HCT116 (cell line): ENCODE measurements at regions not wholly inside any gene's neighbourhood (a gene's known extent, or its start where the extent isn't known, plus 50 kb on each side); places are given as distances from the start of the nearest gene placed in this dataset.

Experiments used
- ATAC-seq: fragments of 200-7000 bp; cut with Tn5 transposase; 2 replicates; pipeline ENCODE4 v1.9.1; 2020; ENCODE audit warnings: mild to moderate bottlenecking, moderate library complexity
- BruUV-seq: library from RNA; stranded (reverse); fragments of 400-500 nt; replicated peaks from 2 replicates; lab custom pipeline; 2021; lab: Mats Ljungman, UMichigan
- CTCF ChIA-PET: fragments of 300-600 bp; sonication (Branson Sonifier 250); formaldehyde crosslinking; loops from one replicate; lab custom pipeline; 2021; ENCODE audit warnings: antibody characterized with exemption; lab: Charles Lee
- POLR2A ChIA-PET: fragments of 300-600, 350-600 bp; sonication (Branson Sonifier 250); formaldehyde crosslinking; loops from one replicate; lab custom pipeline; 2021; ENCODE audit warnings: antibody characterized with exemption; lab: Charles Lee
- RAD21 ChIA-PET, 2 experiments: fragments of 300-600 bp; sonication (Branson Sonifier 250); formaldehyde crosslinking; loops; one replicate each; lab custom pipeline; 2023; ENCODE audit warnings: low total read pairs in 2 of 2; ENCODE audit not compliant: uncharacterized antibody in 2 of 2, unreplicated experiment in 2 of 2, low non-redundant PET in 1 of 2; lab: Charles Lee
- DNase-seq: peaks from one replicate; pipeline ENCODE4 v3.0.0-alpha.2; 2010; ENCODE audit warnings: low read depth, low spot score
- H2AFZ ChIP-seq: fragments of 200-600 bp; shearing (Covaris generic), sonication (generic); 2 replicates; pipeline ENCODE4 v1.6.1; 2017; ENCODE audit warnings: low read depth, mixed run types, mixed read lengths, antibody characterized with exemption, low read length; ENCODE audit not compliant: poor library complexity, severe bottlenecking
- H3K27ac ChIP-seq: 2 replicates; pipeline ENCODE4 v1.5.1; 2012; ENCODE audit warnings: low read depth, low read length
- H3K27me3 ChIP-seq: fragments of 200-600 bp; sonication (generic); 2 replicates; pipeline ENCODE4 v1.6.1; 2016; ENCODE audit warnings: mixed run types, low read length, mixed read lengths; ENCODE audit not compliant: insufficient read depth
- H3K36me3 ChIP-seq, 2 experiments: fragments of 200-500 bp in 1 of 2; fragments of 200-600 bp in 1 of 2; sonication (Bioruptor generic) in 1 of 2; sonication (generic) in 1 of 2; 2 replicates each; pipeline versions ENCODE4 v1.5.1 to v1.6.1; 2014 to 2016; ENCODE audit warnings: low read length in 2 of 2, inconsistent platforms in 1 of 2, mixed read lengths in 1 of 2, mixed run types in 1 of 2; ENCODE audit not compliant: insufficient read depth in 2 of 2, control insufficient read depth in 1 of 2
- H3K4me1 ChIP-seq, 2 experiments: fragments of 200-600 bp in 1 of 2; sonication (generic) in 1 of 2; 2 replicates each; pipeline versions ENCODE4 v1.5.1 to v1.6.1; 2012 to 2017; ENCODE audit warnings: low read length in 2 of 2, inconsistent platforms in 1 of 2, mild to moderate bottlenecking in 1 of 2, mixed read lengths in 1 of 2, mixed run types in 1 of 2, moderate library complexity in 1 of 2; ENCODE audit not compliant: insufficient read depth in 2 of 2, control insufficient read depth in 1 of 2
- H3K4me2 ChIP-seq: fragments of 200-600 bp; sonication (generic); 2 replicates; pipeline ENCODE4 v1.6.1; 2017; ENCODE audit warnings: mixed run types, low read length, mixed read lengths
- H3K4me3 ChIP-seq, 2 experiments: fragments of 200-600 bp in 1 of 2; sonication (generic) in 1 of 2; replicated peaks in 1 of 2; 2 replicates each; pipeline ENCODE4 v1.5.1; 2011 to 2016; ENCODE audit warnings: low read length in 2 of 2, control low read depth in 1 of 2, low read depth in 1 of 2, mild to moderate bottlenecking in 1 of 2, mixed read lengths in 1 of 2, mixed run types in 1 of 2
- H3K79me2 ChIP-seq: fragments of 200-600 bp; sonication (generic); 2 replicates; pipeline ENCODE4 v1.6.1; 2017; ENCODE audit warnings: mild to moderate bottlenecking, mixed run types, low read length, moderate library complexity, mixed read lengths; ENCODE audit not compliant: insufficient read depth
- H3K9ac ChIP-seq: fragments of 200-600 bp; sonication (generic); 2 replicates; pipeline ENCODE4 v1.6.1; 2016; ENCODE audit warnings: low read length, mixed read lengths
- H3K9me2 ChIP-seq: fragments of 200-600 bp; sonication (generic), shearing (Covaris generic); 2 replicates; pipeline ENCODE4 v1.6.1; 2017; ENCODE audit warnings: mixed run types, mild to moderate bottlenecking, moderate library complexity; ENCODE audit not compliant: insufficient read depth
- H3K9me3 ChIP-seq, 2 experiments: fragments of 200-500 bp in 1 of 2; fragments of 200-600 bp in 1 of 2; sonication (Bioruptor generic) in 1 of 2; sonication (generic) in 1 of 2; 2 replicates each; pipeline ENCODE4 v1.6.1; 2014 to 2017; ENCODE audit warnings: low read length in 2 of 2, mixed read lengths in 2 of 2, inconsistent platforms in 1 of 2, low read depth in 1 of 2, mild to moderate bottlenecking in 1 of 2, mixed run types in 1 of 2, moderate library complexity in 1 of 2; ENCODE audit not compliant: control insufficient read depth in 1 of 2, insufficient read depth in 1 of 2
- H4K20me1 ChIP-seq: fragments of 200-600 bp; sonication (generic), shearing (Covaris generic); 2 replicates; pipeline ENCODE4 v1.6.1; 2017; ENCODE audit warnings: mixed run types, mild to moderate bottlenecking, moderate library complexity; ENCODE audit not compliant: insufficient read depth
- CBX3 ChIP-seq: IDR thresholded peaks from 2 replicates; pipeline ENCODE4 v1.6.1; 2012; ENCODE audit warnings: low read depth
- EGR1 ChIP-seq: IDR thresholded peaks from 2 replicates; pipeline ENCODE4 v1.6.1; 2012; ENCODE audit warnings: low read depth
- EZH2 ChIP-seq: fragments of 200-600 bp; sonication (generic); IDR thresholded peaks from 2 replicates; pipeline ENCODE4 v1.6.1; 2017; ENCODE audit warnings: antibody characterized with exemption, mixed run types
- EZH2phosphoT487 ChIP-seq: fragments of 200-600 bp; IDR thresholded peaks from 2 replicates; pipeline ENCODE4 v1.6.1; 2018; ENCODE audit warnings: antibody characterized with exemption, borderline replicate concordance
- FOSL1 ChIP-seq: IDR thresholded peaks from 2 replicates; pipeline ENCODE4 v1.6.1; 2012; ENCODE audit warnings: low read depth
- JUND ChIP-seq: IDR thresholded peaks from 2 replicates; pipeline ENCODE4 v1.6.1; 2012
- POLR2A ChIP-seq: IDR thresholded peaks from 2 replicates; pipeline ENCODE4 v1.7.0; 2011; ENCODE audit warnings: borderline replicate concordance; ENCODE audit not compliant: insufficient read depth, insufficient read length; ENCODE audit errors: extremely low read depth
- POLR2AphosphoS5 ChIP-seq: IDR thresholded peaks from 2 replicates; pipeline ENCODE4 v1.6.1; 2011; ENCODE audit warnings: mild to moderate bottlenecking, low read depth, low read length, moderate library complexity
- RAD21 ChIP-seq: IDR thresholded peaks from 2 replicates; pipeline ENCODE4 v1.6.1; 2012; ENCODE audit warnings: low read depth, mild to moderate bottlenecking
- SIN3A ChIP-seq: IDR thresholded peaks from 2 replicates; pipeline ENCODE4 v1.6.1; 2012; ENCODE audit warnings: low read depth
- SP1 ChIP-seq: IDR thresholded peaks from 2 replicates; pipeline ENCODE4 v1.6.1; 2012; ENCODE audit warnings: low read depth
- SRF ChIP-seq: IDR thresholded peaks from 2 replicates; pipeline ENCODE4 v1.6.1; 2012; ENCODE audit warnings: low read depth
- TCF7L2 ChIP-seq: IDR thresholded peaks from 2 replicates; pipeline ENCODE4 v1.7.0; 2011; ENCODE audit warnings: borderline replicate concordance, inconsistent platforms; ENCODE audit not compliant: insufficient read depth, insufficient read length; ENCODE audit errors: extremely low read depth
- YY1 ChIP-seq: IDR thresholded peaks from 2 replicates; pipeline ENCODE4 v1.6.1; 2011; ENCODE audit warnings: low read length, low read depth, moderate library complexity, mild to moderate bottlenecking; ENCODE audit not compliant: insufficient replicate concordance; ENCODE audit errors: extremely low read depth
- ZFX ChIP-seq: fragments of 450-650 bp; IDR thresholded peaks from 2 replicates; pipeline ENCODE4 v1.6.1; 2017
- ZNF274 ChIP-seq: fragments of 200-500 bp; sonication (Bioruptor generic); IDR thresholded peaks from 2 replicates; pipeline ENCODE4 v1.6.1; 2014; ENCODE audit warnings: mild to moderate bottlenecking, low read depth, low read length, inconsistent platforms
- intact Hi-C: fragments of 100-400 bp; cut with micrococcal nuclease; formaldehyde crosslinking; loops from 2 replicates; pipeline ENCODE4 v1.10.0; 2022
- TF ChIP-seq, protein P1 (sequence below): IDR thresholded peaks from 2 replicates; pipeline ENCODE4 v1.6.1; 2011; ENCODE audit warnings: mild to moderate bottlenecking, low read length, moderate library complexity; ENCODE audit not compliant: insufficient replicate concordance; ENCODE audit errors: extremely low read depth
- TF ChIP-seq, protein P2 (sequence below): IDR thresholded peaks from 2 replicates; pipeline ENCODE4 v1.6.1; 2012
- TF ChIP-seq, protein P3 (sequence below), 3 experiments: fragments of 200-600 bp in 1 of 3; sonication (generic) in 1 of 3; IDR thresholded peaks in 2 of 3; conservative IDR thresholded peaks in 1 of 3; 2 replicates each; pipeline ENCODE4 v1.5.1; 2012 to 2017; ENCODE audit warnings: low read depth in 2 of 3, low read length in 2 of 3, antibody characterized with exemption in 1 of 3, borderline replicate concordance in 1 of 3, control low read depth in 1 of 3, mild to moderate bottlenecking in 1 of 3, mixed read lengths in 1 of 3, mixed run types in 1 of 3, moderate library complexity in 1 of 3; ENCODE audit not compliant: insufficient read depth in 1 of 3
- TF ChIP-seq, protein P4 (sequence below): IDR thresholded peaks from 2 replicates; pipeline ENCODE4 v1.6.1; 2012

DNA sequence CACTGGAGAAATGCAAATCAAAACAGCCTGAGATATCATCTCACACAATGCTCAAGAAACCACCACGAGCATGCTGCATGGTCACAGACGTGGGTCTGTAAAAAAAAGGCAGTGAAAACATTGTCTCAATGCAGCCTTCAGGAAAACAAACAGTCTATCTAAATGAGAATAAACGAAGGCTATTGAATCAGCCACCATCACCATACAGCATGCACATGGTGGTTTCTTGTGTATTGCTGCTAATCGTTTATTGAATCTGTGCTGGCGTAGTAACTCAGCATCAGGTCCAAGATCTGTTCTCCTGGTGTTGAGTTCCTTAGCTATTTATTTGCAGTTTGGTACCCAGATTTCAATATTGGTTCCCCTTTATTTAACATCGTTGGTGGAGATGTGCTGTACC lies 1115.0 kb downstream of the CDH18 start:
- BruUV-seq, result no TSS peak
- H2AFZ ChIP-seq, result no peak overlapping the region
- H3K27ac ChIP-seq, result no peak overlapping the region
- H3K79me2 ChIP-seq, result no peaks in the 10 kb centered on the region
- CTCF ChIA-PET, result no interaction called here
- H3K36me3 ChIP-seq, result no peaks in the 10 kb centered on the region
- TF ChIP-seq ZFX (no peak), CBX3 (no peak), EZH2phosphoT487 (no peak), TCF7L2 (no peak), POLR2A (no peak), RAD21 (no peak), EGR1 (no peak), YY1 (no peak), SP1 (no peak), ZNF274 (no peak), EZH2 (no peak), SRF (no peak), POLR2AphosphoS5 (no peak)
- intact Hi-C loops, result no loop called here
- H3K9me2 ChIP-seq, result no peaks in the 10 kb centered on the region
- no peak overlapping the region for H3K4me3 ChIP-seq
- H3K4me2 ChIP-seq, result no peak overlapping the region
- no peak for DNase-seq
- H3K9ac ChIP-seq, result no peak overlapping the region
- ATAC-seq, result no peak
- no peaks in the 10 kb centered on the region for H4K20me1 ChIP-seq
- H3K27me3 ChIP-seq, result no peaks in the 10 kb centered on the region
- H3K4me1 ChIP-seq, result no peaks in the 10 kb centered on the region
- POLR2A ChIA-PET, result no interaction called here
- H3K9me3 ChIP-seq, result peaks cover 10 to 16% of the 10 kb centered on the region in 2 experiments; a peak in 3 of 4 replicates
- RAD21 ChIA-PET, result no interaction called here

DNA sequence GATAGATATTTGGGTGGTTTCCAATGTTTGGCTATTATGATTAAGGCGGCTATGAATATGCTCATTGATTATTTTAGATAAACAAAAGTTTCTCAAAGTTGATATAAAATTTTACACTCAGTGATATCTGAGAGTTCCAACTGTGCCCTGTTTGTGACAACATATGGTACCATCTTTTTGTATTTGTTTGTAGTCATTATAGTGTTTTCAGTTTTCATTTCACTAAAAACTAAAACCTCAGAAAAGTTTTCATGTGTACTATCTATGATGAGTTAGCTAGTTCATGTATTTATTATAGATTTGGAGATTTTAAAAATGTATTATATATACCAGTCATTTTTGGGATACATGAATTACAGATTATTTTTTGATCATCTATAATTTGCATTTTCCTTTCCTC lies 1111.4 kb downstream of the CDH18 start:
- intact Hi-C loops, result no loop called here
- ChIA-PET RAD21 (no interaction called here), CTCF (no interaction called here), POLR2A (no interaction called here)
- H3K27ac ChIP-seq, result no peak overlapping the region
- peaks cover 6 to 18% of the 10 kb centered on the region in 2 experiments; a peak in 2 of 4 replicates for H3K9me3 ChIP-seq
- H3K9me2 ChIP-seq, result no peaks in the 10 kb centered on the region
- H3K4me3 ChIP-seq, result no peak overlapping the region
- BruUV-seq, result no TSS peak
- DNase-seq, result no peak
- H3K36me3 ChIP-seq, result no peaks in the 10 kb centered on the region
- no peaks in the 10 kb centered on the region for H3K79me2 ChIP-seq
- no peaks in the 10 kb centered on the region for H4K20me1 ChIP-seq
- ATAC-seq, result no peak
- H3K4me1 ChIP-seq, result no peaks in the 10 kb centered on the region
- no peak overlapping the region for H3K9ac ChIP-seq
- H3K27me3 ChIP-seq, result no peaks in the 10 kb centered on the region
- H3K4me2 ChIP-seq, result no peak overlapping the region
- no peak overlapping the region for H2AFZ ChIP-seq
- TF ChIP-seq, protein P1, sequence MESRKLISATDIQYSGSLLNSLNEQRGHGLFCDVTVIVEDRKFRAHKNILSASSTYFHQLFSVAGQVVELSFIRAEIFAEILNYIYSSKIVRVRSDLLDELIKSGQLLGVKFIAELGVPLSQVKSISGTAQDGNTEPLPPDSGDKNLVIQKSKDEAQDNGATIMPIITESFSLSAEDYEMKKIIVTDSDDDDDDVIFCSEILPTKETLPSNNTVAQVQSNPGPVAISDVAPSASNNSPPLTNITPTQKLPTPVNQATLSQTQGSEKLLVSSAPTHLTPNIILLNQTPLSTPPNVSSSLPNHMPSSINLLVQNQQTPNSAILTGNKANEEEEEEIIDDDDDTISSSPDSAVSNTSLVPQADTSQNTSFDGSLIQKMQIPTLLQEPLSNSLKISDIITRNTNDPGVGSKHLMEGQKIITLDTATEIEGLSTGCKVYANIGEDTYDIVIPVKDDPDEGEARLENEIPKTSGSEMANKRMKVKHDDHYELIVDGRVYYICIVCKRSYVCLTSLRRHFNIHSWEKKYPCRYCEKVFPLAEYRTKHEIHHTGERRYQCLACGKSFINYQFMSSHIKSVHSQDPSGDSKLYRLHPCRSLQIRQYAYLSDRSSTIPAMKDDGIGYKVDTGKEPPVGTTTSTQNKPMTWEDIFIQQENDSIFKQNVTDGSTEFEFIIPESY, result no peak
- TF ChIP-seq, protein P2, sequence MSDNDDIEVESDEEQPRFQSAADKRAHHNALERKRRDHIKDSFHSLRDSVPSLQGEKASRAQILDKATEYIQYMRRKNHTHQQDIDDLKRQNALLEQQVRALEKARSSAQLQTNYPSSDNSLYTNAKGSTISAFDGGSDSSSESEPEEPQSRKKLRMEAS, result no peak
- TF ChIP-seq JUND (no peak), SIN3A (no peak), ZFX (no peak), EGR1 (no peak), YY1 (no peak), RAD21 (no peak), FOSL1 (no peak)
- TF ChIP-seq, protein P3, sequence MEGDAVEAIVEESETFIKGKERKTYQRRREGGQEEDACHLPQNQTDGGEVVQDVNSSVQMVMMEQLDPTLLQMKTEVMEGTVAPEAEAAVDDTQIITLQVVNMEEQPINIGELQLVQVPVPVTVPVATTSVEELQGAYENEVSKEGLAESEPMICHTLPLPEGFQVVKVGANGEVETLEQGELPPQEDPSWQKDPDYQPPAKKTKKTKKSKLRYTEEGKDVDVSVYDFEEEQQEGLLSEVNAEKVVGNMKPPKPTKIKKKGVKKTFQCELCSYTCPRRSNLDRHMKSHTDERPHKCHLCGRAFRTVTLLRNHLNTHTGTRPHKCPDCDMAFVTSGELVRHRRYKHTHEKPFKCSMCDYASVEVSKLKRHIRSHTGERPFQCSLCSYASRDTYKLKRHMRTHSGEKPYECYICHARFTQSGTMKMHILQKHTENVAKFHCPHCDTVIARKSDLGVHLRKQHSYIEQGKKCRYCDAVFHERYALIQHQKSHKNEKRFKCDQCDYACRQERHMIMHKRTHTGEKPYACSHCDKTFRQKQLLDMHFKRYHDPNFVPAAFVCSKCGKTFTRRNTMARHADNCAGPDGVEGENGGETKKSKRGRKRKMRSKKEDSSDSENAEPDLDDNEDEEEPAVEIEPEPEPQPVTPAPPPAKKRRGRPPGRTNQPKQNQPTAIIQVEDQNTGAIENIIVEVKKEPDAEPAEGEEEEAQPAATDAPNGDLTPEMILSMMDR (IDR thresholded peaks at IDR 0.05 in 2 of 3, conservative IDR thresholded peaks at IDR 0.05 in 1 of 3; ENCODE audit: borderline replicate concordance in 1 of 3, insufficient read depth in 1 of 3, low read depth in 2 of 3, low read length in 2 of 3), result no peak
- TF ChIP-seq, protein P4, sequence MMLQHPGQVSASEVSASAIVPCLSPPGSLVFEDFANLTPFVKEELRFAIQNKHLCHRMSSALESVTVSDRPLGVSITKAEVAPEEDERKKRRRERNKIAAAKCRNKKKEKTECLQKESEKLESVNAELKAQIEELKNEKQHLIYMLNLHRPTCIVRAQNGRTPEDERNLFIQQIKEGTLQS, result no peak
